ENCODE measurements at regions not wholly inside any gene's neighbourhood (a gene's known extent, or its start where the extent isn't known, plus 50 kb on each side); places are given as distances from the start of the nearest gene placed in this dataset.

GRCh38 chr7:84446991-84447480, 252.4 kb upstream of the SEMA3A start:
- Mint-ChIP-seq H3K27me3 (ENCODE audit: low read depth) (no peaks in the 10 kb centered on the region), H3K36me3 (ENCODE audit: low read depth) (no peaks in the 10 kb centered on the region), H3K4me3 (no peak overlapping the region), H3K27ac (no peak overlapping the region), H3K4me1 (no peaks in the 10 kb centered on the region), H3K9me3 (peaks cover 19% of the 10 kb centered on the region)
- no peak for TF ChIP-seq CTCF (IDR thresholded peaks at IDR 0.05; ENCODE audit: unreplicated experiment in 3 of 3)

DNA sequence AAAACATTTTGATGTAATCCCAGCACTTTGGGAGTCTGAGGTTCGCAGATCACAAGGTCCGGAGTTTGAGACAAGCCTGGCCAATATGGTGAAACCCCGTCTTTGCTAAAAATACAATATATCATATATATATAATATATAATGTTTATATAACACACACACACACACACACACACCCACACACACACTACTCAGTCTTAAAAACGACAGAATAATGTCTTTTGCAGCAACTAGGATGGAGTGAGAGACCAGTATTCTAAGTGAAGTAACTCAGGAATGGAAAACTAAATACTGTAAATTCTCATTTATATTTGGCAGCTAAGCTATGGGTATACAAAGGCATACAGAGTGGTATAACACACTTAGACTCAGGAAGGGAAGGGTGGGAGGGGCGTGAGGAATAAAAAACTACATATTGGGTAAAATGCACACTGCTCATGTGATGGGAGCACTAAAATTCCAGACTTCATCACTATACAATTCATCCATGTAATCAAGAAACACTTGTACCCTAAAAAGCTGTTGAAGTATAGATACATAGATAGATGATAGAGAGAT, 231.2 kb upstream of the SEMA3A start:
- TF ChIP-seq CTCF (IDR thresholded peaks at IDR 0.05; ENCODE audit: unreplicated experiment in 3 of 3), result no peak
- peaks cover 7% of the 10 kb centered on the region for H3K9me3 Mint-ChIP-seq
- H3K27me3 Mint-ChIP-seq (ENCODE audit: low read depth), result no peaks in the 10 kb centered on the region
- no peaks in the 10 kb centered on the region for H3K4me1 Mint-ChIP-seq
- peaks cover 10% of the 10 kb centered on the region for H3K36me3 Mint-ChIP-seq (ENCODE audit: low read depth)
- H3K4me3 Mint-ChIP-seq, result no peak overlapping the region
- no peak overlapping the region for H3K27ac Mint-ChIP-seq

- Mint-ChIP-seq H3K4me1 (no peaks in the 10 kb centered on the region), H3K27me3 (ENCODE audit: low read depth) (no peaks in the 10 kb centered on the region), H3K27ac (no peak overlapping the region), H3K9me3 (peaks cover 25% of the 10 kb centered on the region), H3K36me3 (ENCODE audit: low read depth) (peaks cover 15% of the 10 kb centered on the region), H3K4me3 (no peak overlapping the region)
- TF ChIP-seq CTCF (IDR thresholded peaks at IDR 0.05; ENCODE audit: unreplicated experiment in 3 of 3), result no peak
Observed at GRCh38 chr7:84422790-84423189, 228.2 kb upstream of the SEMA3A start.

DNA sequence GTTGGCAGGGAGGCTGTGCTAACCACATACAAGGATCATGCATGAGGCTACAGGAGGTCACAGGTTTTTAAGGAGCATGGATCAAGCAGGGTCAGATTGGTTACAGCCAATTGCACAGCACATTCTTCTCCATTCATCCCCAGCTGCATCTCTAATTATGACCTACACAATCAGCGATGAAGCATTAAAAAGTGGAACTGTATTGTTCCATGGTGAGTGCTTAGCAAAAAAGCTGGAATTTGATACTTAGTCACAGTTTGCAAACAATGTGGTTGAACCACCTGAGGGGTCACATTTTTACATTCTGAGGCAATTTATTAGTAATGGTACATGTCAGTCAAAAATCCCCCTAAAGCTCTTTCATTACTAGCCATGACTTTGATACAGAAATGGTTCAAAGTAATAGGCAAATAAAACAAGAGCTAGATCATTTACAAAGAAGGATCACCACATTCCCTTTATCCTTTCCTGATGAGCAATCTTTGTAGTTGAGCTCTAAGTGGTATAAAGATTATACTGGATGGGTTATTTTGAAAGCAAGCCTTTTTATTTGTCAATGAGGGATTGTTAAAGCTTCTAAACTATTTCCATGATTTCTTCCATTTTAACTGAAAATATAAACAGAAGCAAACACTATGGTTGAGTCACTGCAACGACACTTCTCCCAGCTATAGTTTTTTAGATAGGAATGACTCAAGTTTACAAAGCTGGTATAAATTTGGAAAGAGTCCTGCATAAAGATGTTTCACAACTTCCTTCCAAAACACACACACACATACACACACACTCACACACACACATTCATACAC, 217.8 kb upstream of the SEMA3A start:
- no peaks in the 10 kb centered on the region for H3K27me3 Mint-ChIP-seq (ENCODE audit: low read depth)
- H3K9me3 Mint-ChIP-seq, result peaks cover 5% of the 10 kb centered on the region
- no peaks in the 10 kb centered on the region for H3K4me1 Mint-ChIP-seq
- H3K36me3 Mint-ChIP-seq (ENCODE audit: low read depth), result no peaks in the 10 kb centered on the region
- H3K4me3 Mint-ChIP-seq, result no peak overlapping the region
- TF ChIP-seq CTCF (IDR thresholded peaks at IDR 0.05; ENCODE audit: unreplicated experiment in 3 of 3), result no peak
- no peak overlapping the region for H3K27ac Mint-ChIP-seq

DNA sequence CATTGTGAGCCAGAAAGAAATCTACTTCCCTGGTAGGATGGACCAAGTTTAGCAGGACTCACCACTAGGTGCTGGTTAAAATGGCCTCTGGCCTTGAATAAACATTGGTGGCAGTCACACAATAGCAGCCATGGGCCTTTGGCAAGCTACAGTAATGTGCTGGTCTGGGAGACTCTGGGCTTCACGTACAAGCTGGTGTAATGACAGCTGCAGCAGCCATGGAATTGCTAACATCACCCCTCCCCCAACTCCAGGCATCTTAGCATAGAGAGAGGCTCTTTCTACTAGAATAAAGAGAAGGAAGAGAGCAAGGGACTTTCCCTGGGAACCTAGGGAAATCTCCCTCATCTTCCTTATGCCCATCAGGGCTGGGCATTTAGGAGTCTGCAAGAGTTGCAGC, 205.1 kb upstream of the SEMA3A start:
- H3K27ac Mint-ChIP-seq, result no peak overlapping the region
- H3K9me3 Mint-ChIP-seq, result peaks cover 36% of the 10 kb centered on the region
- peaks cover 36% of the 10 kb centered on the region for H3K36me3 Mint-ChIP-seq (ENCODE audit: low read depth)
- TF ChIP-seq CTCF (IDR thresholded peaks at IDR 0.05; ENCODE audit: unreplicated experiment in 3 of 3), result no peak
- no peaks in the 10 kb centered on the region for H3K27me3 Mint-ChIP-seq (ENCODE audit: low read depth)
- H3K4me1 Mint-ChIP-seq, result no peaks in the 10 kb centered on the region
- no peak overlapping the region for H3K4me3 Mint-ChIP-seq

GRCh38 chr7:84394219-84394618, 199.6 kb upstream of the SEMA3A start:
- Mint-ChIP-seq H3K27ac (no peak overlapping the region), H3K4me3 (no peak overlapping the region), H3K36me3 (ENCODE audit: low read depth) (no peaks in the 10 kb centered on the region), H3K4me1 (no peaks in the 10 kb centered on the region), H3K9me3 (no peaks in the 10 kb centered on the region), H3K27me3 (ENCODE audit: low read depth) (no peaks in the 10 kb centered on the region)
- no peak for TF ChIP-seq CTCF (IDR thresholded peaks at IDR 0.05; ENCODE audit: unreplicated experiment in 3 of 3)

Data from nephron (organoid).